HCT116 (cell line): ENCODE measurements at regions not wholly inside any gene's neighbourhood (a gene's known extent, or its start where the extent isn't known, plus 50 kb on each side); places are given as distances from the start of the nearest gene placed in this dataset.

ENCODE experiments used
- ATAC-seq: fragments of 200-7000 bp; cut with Tn5 transposase; 2 replicates; pipeline ENCODE4 v1.9.1; 2020; ENCODE audit warnings: mild to moderate bottlenecking, moderate library complexity
- BruUV-seq: library from RNA; stranded (reverse); fragments of 400-500 nt; replicated peaks from 2 replicates; lab custom pipeline; 2021; lab: Mats Ljungman, UMichigan
- CTCF ChIA-PET: fragments of 300-600 bp; sonication (Branson Sonifier 250); formaldehyde crosslinking; loops from one replicate; lab custom pipeline; 2021; ENCODE audit warnings: antibody characterized with exemption; lab: Charles Lee
- POLR2A ChIA-PET: fragments of 300-600, 350-600 bp; sonication (Branson Sonifier 250); formaldehyde crosslinking; loops from one replicate; lab custom pipeline; 2021; ENCODE audit warnings: antibody characterized with exemption; lab: Charles Lee
- RAD21 ChIA-PET, 2 experiments: fragments of 300-600 bp; sonication (Branson Sonifier 250); formaldehyde crosslinking; loops; one replicate each; lab custom pipeline; 2023; ENCODE audit warnings: low total read pairs in 2 of 2; ENCODE audit not compliant: uncharacterized antibody in 2 of 2, unreplicated experiment in 2 of 2, low non-redundant PET in 1 of 2; lab: Charles Lee
- DNase-seq: peaks from one replicate; pipeline ENCODE4 v3.0.0-alpha.2; 2010; ENCODE audit warnings: low read depth, low spot score
- H2AFZ ChIP-seq: fragments of 200-600 bp; shearing (Covaris generic), sonication (generic); 2 replicates; pipeline ENCODE4 v1.6.1; 2017; ENCODE audit warnings: low read depth, mixed run types, mixed read lengths, antibody characterized with exemption, low read length; ENCODE audit not compliant: poor library complexity, severe bottlenecking
- H3K27ac ChIP-seq: 2 replicates; pipeline ENCODE4 v1.5.1; 2012; ENCODE audit warnings: low read depth, low read length
- H3K27me3 ChIP-seq: fragments of 200-600 bp; sonication (generic); 2 replicates; pipeline ENCODE4 v1.6.1; 2016; ENCODE audit warnings: mixed run types, low read length, mixed read lengths; ENCODE audit not compliant: insufficient read depth
- H3K36me3 ChIP-seq, 2 experiments: fragments of 200-500 bp in 1 of 2; fragments of 200-600 bp in 1 of 2; sonication (Bioruptor generic) in 1 of 2; sonication (generic) in 1 of 2; 2 replicates each; pipeline versions ENCODE4 v1.5.1 to v1.6.1; 2014 to 2016; ENCODE audit warnings: low read length in 2 of 2, inconsistent platforms in 1 of 2, mixed read lengths in 1 of 2, mixed run types in 1 of 2; ENCODE audit not compliant: insufficient read depth in 2 of 2, control insufficient read depth in 1 of 2
- H3K4me1 ChIP-seq, 2 experiments: fragments of 200-600 bp in 1 of 2; sonication (generic) in 1 of 2; 2 replicates each; pipeline versions ENCODE4 v1.5.1 to v1.6.1; 2012 to 2017; ENCODE audit warnings: low read length in 2 of 2, inconsistent platforms in 1 of 2, mild to moderate bottlenecking in 1 of 2, mixed read lengths in 1 of 2, mixed run types in 1 of 2, moderate library complexity in 1 of 2; ENCODE audit not compliant: insufficient read depth in 2 of 2, control insufficient read depth in 1 of 2
- H3K4me2 ChIP-seq: fragments of 200-600 bp; sonication (generic); 2 replicates; pipeline ENCODE4 v1.6.1; 2017; ENCODE audit warnings: mixed run types, low read length, mixed read lengths
- H3K4me3 ChIP-seq, 2 experiments: fragments of 200-600 bp in 1 of 2; sonication (generic) in 1 of 2; replicated peaks in 1 of 2; 2 replicates each; pipeline ENCODE4 v1.5.1; 2011 to 2016; ENCODE audit warnings: low read length in 2 of 2, control low read depth in 1 of 2, low read depth in 1 of 2, mild to moderate bottlenecking in 1 of 2, mixed read lengths in 1 of 2, mixed run types in 1 of 2
- H3K79me2 ChIP-seq: fragments of 200-600 bp; sonication (generic); 2 replicates; pipeline ENCODE4 v1.6.1; 2017; ENCODE audit warnings: mild to moderate bottlenecking, mixed run types, low read length, moderate library complexity, mixed read lengths; ENCODE audit not compliant: insufficient read depth
- H3K9ac ChIP-seq: fragments of 200-600 bp; sonication (generic); 2 replicates; pipeline ENCODE4 v1.6.1; 2016; ENCODE audit warnings: low read length, mixed read lengths
- H3K9me2 ChIP-seq: fragments of 200-600 bp; sonication (generic), shearing (Covaris generic); 2 replicates; pipeline ENCODE4 v1.6.1; 2017; ENCODE audit warnings: mixed run types, mild to moderate bottlenecking, moderate library complexity; ENCODE audit not compliant: insufficient read depth
- H3K9me3 ChIP-seq, 2 experiments: fragments of 200-500 bp in 1 of 2; fragments of 200-600 bp in 1 of 2; sonication (Bioruptor generic) in 1 of 2; sonication (generic) in 1 of 2; 2 replicates each; pipeline ENCODE4 v1.6.1; 2014 to 2017; ENCODE audit warnings: low read length in 2 of 2, mixed read lengths in 2 of 2, inconsistent platforms in 1 of 2, low read depth in 1 of 2, mild to moderate bottlenecking in 1 of 2, mixed run types in 1 of 2, moderate library complexity in 1 of 2; ENCODE audit not compliant: control insufficient read depth in 1 of 2, insufficient read depth in 1 of 2
- H4K20me1 ChIP-seq: fragments of 200-600 bp; sonication (generic), shearing (Covaris generic); 2 replicates; pipeline ENCODE4 v1.6.1; 2017; ENCODE audit warnings: mixed run types, mild to moderate bottlenecking, moderate library complexity; ENCODE audit not compliant: insufficient read depth
- CEBPB ChIP-seq: IDR thresholded peaks from 2 replicates; pipeline ENCODE4 v1.6.1; 2012; ENCODE audit warnings: low read depth
- EGR1 ChIP-seq: IDR thresholded peaks from 2 replicates; pipeline ENCODE4 v1.6.1; 2012; ENCODE audit warnings: low read depth
- EZH2phosphoT487 ChIP-seq: fragments of 200-600 bp; IDR thresholded peaks from 2 replicates; pipeline ENCODE4 v1.6.1; 2018; ENCODE audit warnings: antibody characterized with exemption, borderline replicate concordance
- JUND ChIP-seq: IDR thresholded peaks from 2 replicates; pipeline ENCODE4 v1.6.1; 2012
- RAD21 ChIP-seq: IDR thresholded peaks from 2 replicates; pipeline ENCODE4 v1.6.1; 2012; ENCODE audit warnings: low read depth, mild to moderate bottlenecking
- YY1 ChIP-seq: IDR thresholded peaks from 2 replicates; pipeline ENCODE4 v1.6.1; 2011; ENCODE audit warnings: low read length, low read depth, moderate library complexity, mild to moderate bottlenecking; ENCODE audit not compliant: insufficient replicate concordance; ENCODE audit errors: extremely low read depth
- ZFX ChIP-seq: fragments of 450-650 bp; IDR thresholded peaks from 2 replicates; pipeline ENCODE4 v1.6.1; 2017
- intact Hi-C: fragments of 100-400 bp; cut with micrococcal nuclease; formaldehyde crosslinking; loops from 2 replicates; pipeline ENCODE4 v1.10.0; 2022
- TF ChIP-seq, protein P1 (sequence below): IDR thresholded peaks from 2 replicates; pipeline ENCODE4 v1.6.1; 2012
- TF ChIP-seq, protein P2 (sequence below): IDR thresholded peaks from 2 replicates; pipeline ENCODE4 v1.6.1; 2012

DNA sequence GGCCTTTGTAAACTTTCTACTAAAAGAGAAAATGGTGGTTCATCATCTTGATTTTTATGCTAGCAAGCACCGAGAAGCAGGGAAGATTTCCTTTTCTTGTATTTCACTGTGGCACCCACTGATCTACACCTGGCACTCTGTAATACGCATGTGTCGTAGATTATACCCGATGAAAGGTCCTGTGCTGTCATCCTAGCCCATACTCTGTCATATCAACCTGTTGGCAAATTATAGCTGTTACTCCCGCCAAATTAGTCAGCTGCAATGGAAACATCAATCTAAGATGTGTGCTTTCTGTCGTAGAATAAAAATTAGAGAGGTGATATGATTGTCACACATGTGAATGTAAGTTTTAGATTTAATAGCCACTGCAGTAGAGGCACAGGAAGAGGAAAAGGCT lies 263.4 kb upstream of the PITX2 start:
- no peaks in the 10 kb centered on the region for H3K9me3 ChIP-seq
- H3K4me3 ChIP-seq = no peak overlapping the region
- RAD21 ChIA-PET = no interaction called here
- no peak overlapping the region for H2AFZ ChIP-seq
- no peaks in the 10 kb centered on the region for H4K20me1 ChIP-seq
- intact Hi-C loops = no loop called here
- H3K27ac ChIP-seq = no peak overlapping the region
- CTCF ChIA-PET = no interaction called here
- no peaks in the 10 kb centered on the region; the same call in 1 of the 2 replicates for H3K9me2 ChIP-seq
- no peak for TF ChIP-seq YY1
- TF ChIP-seq JUND = no peak
- no peak for TF ChIP-seq RAD21
- no peak for TF ChIP-seq EZH2phosphoT487
- TF ChIP-seq CEBPB = no peak
- H3K27me3 ChIP-seq = no peaks in the 10 kb centered on the region
- POLR2A ChIA-PET = no interaction called here
- ATAC-seq (no peak), DNase-seq (no peak)
- BruUV-seq = no TSS peak
- H3K79me2 ChIP-seq = no peaks in the 10 kb centered on the region
- no peaks in the 10 kb centered on the region for H3K36me3 ChIP-seq
- H3K9ac ChIP-seq = no peak overlapping the region
- no peak overlapping the region for H3K4me2 ChIP-seq
- no peaks in the 10 kb centered on the region for H3K4me1 ChIP-seq

DNA sequence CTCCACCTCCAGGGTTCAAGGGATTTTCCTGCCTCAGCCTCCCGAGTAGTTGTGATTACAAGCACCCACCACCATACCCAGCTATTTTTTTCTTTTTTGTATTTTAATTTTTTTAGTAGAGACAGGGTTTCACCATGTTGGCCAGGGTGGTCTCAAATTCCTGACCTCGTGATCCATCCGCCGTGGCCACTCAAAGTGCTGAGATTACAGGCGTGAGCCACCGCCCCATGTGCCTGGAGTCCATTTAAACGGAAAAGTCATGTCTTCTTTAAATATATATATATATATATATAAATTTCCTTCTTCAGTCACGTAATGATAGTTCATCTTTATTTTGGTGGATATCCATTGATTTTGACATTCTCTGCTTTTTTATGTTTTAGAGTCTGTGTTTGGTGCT lies 264.0 kb upstream of the PITX2 start:
- ATAC-seq (no peak), DNase-seq (no peak)
- no TSS peak for BruUV-seq
- RAD21 ChIA-PET = no interaction called here
- Histone ChIP-seq H3K27me3 (no peaks in the 10 kb centered on the region), H2AFZ (no peak overlapping the region), H3K27ac (no peak overlapping the region), H3K79me2 (no peaks in the 10 kb centered on the region), H3K4me1 (no peaks in the 10 kb centered on the region), H3K9ac (no peak overlapping the region), H4K20me1 (no peaks in the 10 kb centered on the region), H3K9me2 (no peaks in the 10 kb centered on the region; the same call in 1 of the 2 replicates), H3K9me3 (no peaks in the 10 kb centered on the region), H3K4me2 (no peak overlapping the region), H3K36me3 (no peaks in the 10 kb centered on the region), H3K4me3 (no peak overlapping the region)
- intact Hi-C loops = no loop called here
- TF ChIP-seq EGR1 (no peak), CEBPB (no peak), YY1 (no peak), ZFX (no peak)
- TF ChIP-seq, protein P1, sequence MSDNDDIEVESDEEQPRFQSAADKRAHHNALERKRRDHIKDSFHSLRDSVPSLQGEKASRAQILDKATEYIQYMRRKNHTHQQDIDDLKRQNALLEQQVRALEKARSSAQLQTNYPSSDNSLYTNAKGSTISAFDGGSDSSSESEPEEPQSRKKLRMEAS = no peak
- TF ChIP-seq, protein P2, sequence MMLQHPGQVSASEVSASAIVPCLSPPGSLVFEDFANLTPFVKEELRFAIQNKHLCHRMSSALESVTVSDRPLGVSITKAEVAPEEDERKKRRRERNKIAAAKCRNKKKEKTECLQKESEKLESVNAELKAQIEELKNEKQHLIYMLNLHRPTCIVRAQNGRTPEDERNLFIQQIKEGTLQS = no peak
- POLR2A ChIA-PET = no interaction called here
- CTCF ChIA-PET = no interaction called here
